ENCODE measurements at regions not wholly inside any gene's neighbourhood (a gene's known extent, or its start where the extent isn't known, plus 50 kb on each side); places are given as distances from the start of the nearest gene placed in this dataset.

- no peak for DNase-seq (ENCODE audit: low spot score)
- TF ChIP-seq CTCF (IDR thresholded peaks at IDR 0.05; ENCODE audit: unreplicated experiment): no peak
- Mint-ChIP-seq H3K36me3 (ENCODE audit: low read depth, unreplicated experiment) (no peaks in the 10 kb centered on the region), H3K27me3 (ENCODE audit: unreplicated experiment) (peaks cover 7% of the 10 kb centered on the region), H3K4me3 (ENCODE audit: unreplicated experiment) (no peak overlapping the region), H3K9me3 (ENCODE audit: unreplicated experiment) (no peaks in the 10 kb centered on the region), H3K4me1 (ENCODE audit: unreplicated experiment) (peaks cover 11% of the 10 kb centered on the region), H3K27ac (ENCODE audit: unreplicated experiment) (no peak overlapping the region)
Observed at GRCh38 chr1:29829448-29830344, 593.4 kb downstream of the PTPRU start.

DNA sequence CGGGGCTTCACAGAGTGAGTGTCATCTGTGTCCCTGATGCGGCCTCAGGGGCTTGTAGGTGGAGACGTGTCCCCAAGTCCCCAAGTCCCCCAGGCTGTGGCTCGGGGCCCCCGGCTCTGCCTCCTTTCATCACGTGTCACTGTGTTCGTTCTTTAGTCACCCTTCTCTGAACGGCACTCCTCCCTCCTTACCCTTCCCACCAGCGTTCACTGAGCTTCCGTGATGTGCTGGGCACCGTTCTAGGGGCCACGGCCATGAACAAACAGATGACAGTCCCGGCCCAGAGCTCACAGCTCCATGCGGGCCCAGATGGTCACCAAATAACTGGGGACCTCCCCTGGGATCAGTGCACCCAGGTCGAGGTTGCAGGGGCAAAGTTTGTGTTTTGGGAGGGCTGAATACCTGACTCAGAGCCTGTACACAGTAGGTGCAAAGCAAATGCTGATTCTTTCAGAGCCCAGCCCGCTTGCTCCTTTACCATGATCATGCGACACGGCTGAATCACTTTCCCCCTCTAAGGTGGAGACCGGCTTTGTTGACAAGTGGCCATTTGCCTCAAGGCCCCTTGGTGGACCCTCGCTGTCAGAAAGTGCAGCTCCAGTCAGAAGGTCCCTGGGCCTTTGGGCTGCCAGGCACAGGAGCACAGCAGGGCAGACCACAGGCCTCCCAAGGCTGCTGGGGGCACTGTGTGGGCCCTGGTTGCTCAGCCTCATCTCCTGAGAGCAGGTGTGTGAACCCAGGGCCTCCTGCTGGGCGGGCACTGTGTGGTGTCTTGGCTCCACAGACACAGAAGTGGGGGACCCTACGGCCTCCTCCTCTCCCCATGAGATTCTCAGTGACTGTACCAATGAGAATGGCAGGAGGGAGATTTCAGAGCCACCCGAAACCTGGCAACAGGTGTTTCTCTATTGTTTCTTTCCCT is 592.5 kb downstream of the PTPRU start:
- Mint-ChIP-seq H3K27ac (ENCODE audit: unreplicated experiment) (no peak overlapping the region), H3K36me3 (ENCODE audit: low read depth, unreplicated experiment) (no peaks in the 10 kb centered on the region)
- no peak for DNase-seq (ENCODE audit: low spot score)

DNA sequence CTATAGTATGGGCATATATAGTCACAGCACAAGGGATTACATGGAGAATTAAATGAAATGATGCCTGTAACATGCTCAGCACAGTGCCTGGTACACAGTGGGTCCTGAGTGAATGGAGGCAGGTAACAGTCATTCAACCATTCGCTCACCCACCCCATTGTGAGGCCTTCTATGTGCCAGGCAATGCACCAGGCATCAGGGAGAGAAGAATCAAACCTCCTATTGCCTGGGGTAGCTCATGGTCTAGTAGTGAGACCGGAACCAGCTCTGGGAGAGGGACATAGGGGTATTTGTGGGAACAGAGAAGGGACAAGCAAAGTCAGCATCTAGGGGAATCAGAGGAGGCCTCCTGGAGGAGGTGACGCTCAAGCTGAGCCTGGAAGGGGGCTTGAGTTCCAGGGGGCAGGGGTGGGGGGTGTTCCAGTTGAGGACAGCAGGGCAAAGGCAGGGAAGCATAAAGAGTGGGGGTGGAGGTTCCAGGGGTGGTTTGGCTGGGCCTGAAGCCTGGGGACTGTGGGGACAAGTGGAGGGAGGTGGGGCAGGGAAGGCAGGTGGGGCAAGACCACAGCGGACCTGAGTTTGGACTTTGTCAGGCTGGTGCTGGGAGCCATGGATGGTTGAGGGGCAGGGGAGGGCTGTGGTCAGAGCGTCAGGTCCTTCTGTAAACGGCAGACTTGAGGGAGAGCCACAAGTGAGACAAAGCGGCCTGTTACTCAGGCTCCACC is 591.6 kb downstream of the PTPRU start:
- no peak overlapping the region for H3K4me3 Mint-ChIP-seq (ENCODE audit: unreplicated experiment)
- TF ChIP-seq CTCF (IDR thresholded peaks at IDR 0.05; ENCODE audit: unreplicated experiment): no peak
- peaks cover 11% of the 10 kb centered on the region for H3K4me1 Mint-ChIP-seq (ENCODE audit: unreplicated experiment)
- H3K36me3 Mint-ChIP-seq (ENCODE audit: low read depth, unreplicated experiment): no peaks in the 10 kb centered on the region
- DNase-seq (ENCODE audit: low spot score): no peak
- H3K27me3 Mint-ChIP-seq (ENCODE audit: unreplicated experiment): peaks cover 7% of the 10 kb centered on the region
- no peaks in the 10 kb centered on the region for H3K9me3 Mint-ChIP-seq (ENCODE audit: unreplicated experiment)
- H3K27ac Mint-ChIP-seq (ENCODE audit: unreplicated experiment): no peak overlapping the region

More for the DNA sequence above, 592.5 kb downstream of the PTPRU start:
- H3K4me3 Mint-ChIP-seq (ENCODE audit: unreplicated experiment): no peak overlapping the region
- peaks cover 11% of the 10 kb centered on the region for H3K4me1 Mint-ChIP-seq (ENCODE audit: unreplicated experiment)
- H3K27me3 Mint-ChIP-seq (ENCODE audit: unreplicated experiment): peaks cover 7% of the 10 kb centered on the region
- H3K9me3 Mint-ChIP-seq (ENCODE audit: unreplicated experiment): no peaks in the 10 kb centered on the region
- no peak for TF ChIP-seq CTCF (IDR thresholded peaks at IDR 0.05; ENCODE audit: unreplicated experiment)

GRCh38 chr1:29827237-29827750 is 591.0 kb downstream of the PTPRU start:
- Mint-ChIP-seq H3K4me1 (ENCODE audit: unreplicated experiment) (peaks cover 11% of the 10 kb centered on the region), H3K9me3 (ENCODE audit: unreplicated experiment) (no peaks in the 10 kb centered on the region), H3K27ac (ENCODE audit: unreplicated experiment) (peak overlapping the region; percentile 37), H3K4me3 (ENCODE audit: unreplicated experiment) (no peak overlapping the region), H3K27me3 (ENCODE audit: unreplicated experiment) (peaks cover 7% of the 10 kb centered on the region), H3K36me3 (ENCODE audit: low read depth, unreplicated experiment) (no peaks in the 10 kb centered on the region)
- no peak for DNase-seq (ENCODE audit: low spot score)
- TF ChIP-seq CTCF (IDR thresholded peaks at IDR 0.05; ENCODE audit: unreplicated experiment): no peak

Measured in endothelial cell (in vitro differentiated cells).